ENCODE measurements at regions not wholly inside any gene's neighbourhood (a gene's known extent, or its start where the extent isn't known, plus 50 kb on each side); places are given as distances from the start of the nearest gene placed in this dataset.

- H3K9ac ChIP-seq (ENCODE audit: low read depth, low read length) = no peak overlapping the region
- TF ChIP-seq NFE2L2 (IDR thresholded peaks at IDR 0.05; ENCODE audit: low read depth, low read length) (no peak), USF2 (IDR thresholded peaks at IDR 0.05; ENCODE audit: low read depth, low read length) (no peak), RAD21 (IDR thresholded peaks at IDR 0.05; ENCODE audit: low read length) (no peak), ELK1 (IDR thresholded peaks at IDR 0.05; ENCODE audit: borderline replicate concordance, low read depth, low read length) (no peak), FOS (IDR thresholded peaks at IDR 0.05; ENCODE audit: low read depth, low read length) (no peak), MAFK (IDR thresholded peaks at IDR 0.05; ENCODE audit: low read depth, low read length) (no peak), MXI1 (IDR thresholded peaks at IDR 0.05; ENCODE audit: borderline replicate concordance, low read depth, low read length) (no peak), SMC3 (IDR thresholded peaks at IDR 0.05; ENCODE audit: low read depth, low read length) (no peak), CTCF (conservative IDR thresholded peaks at IDR 0.05; ENCODE audit: low read depth, low read length) (no peak), MAZ (IDR thresholded peaks at IDR 0.05; ENCODE audit: borderline replicate concordance, low read depth, low read length) (no peak), RFX5 (IDR thresholded peaks at IDR 0.05; ENCODE audit: low read depth, low read length) (no peak), CHD1 (IDR thresholded peaks at IDR 0.05; ENCODE audit: low read depth, low read length) (no peak), BHLHE40 (IDR thresholded peaks at IDR 0.05; ENCODE audit: low read depth, low read length) (no peak)
- H4K91ac ChIP-seq (ENCODE audit: insufficient read depth, low read depth, low read length) = no peak overlapping the region
- ChIA-PET POLR2A (ENCODE audit: unreplicated experiment) (no interaction called here), CTCF (no interaction called here)
- H2BK20ac ChIP-seq (ENCODE audit: low read depth, low read length) = no peak overlapping the region
- intact Hi-C loops (cut with micrococcal nuclease) (no loop called here), in situ Hi-C loops (cut with MboI; ENCODE audit: low sequenced_read_pairs) (no loop called here), dilution Hi-C loops (cut with HindIII; ENCODE audit: low sequenced_read_pairs, unreplicated experiment) (no loop called here)
- H2BK120ac ChIP-seq (ENCODE audit: low read depth, low read length) = no peak overlapping the region
- no peaks in the 10 kb centered on the region for H3K9me1 ChIP-seq (ENCODE audit: insufficient read depth, low read length)
- no peak overlapping the region for H2AFZ ChIP-seq (replicated peaks; ENCODE audit: low read length, poor library complexity)
- H3K4me1 ChIP-seq (ENCODE audit: control insufficient read depth, insufficient read depth, low read length) = no peaks in the 10 kb centered on the region
- H3K27me3 ChIP-seq (ENCODE audit: control insufficient read depth, insufficient read depth, low read length) = peaks cover 3% of the 10 kb centered on the region; the same call in 1 of the 2 replicates
- no peak overlapping the region for H3K4me2 ChIP-seq (ENCODE audit: low read depth, low read length)
- H3K4me3 ChIP-seq (ENCODE audit: insufficient read depth, low read depth, low read length) = no peak overlapping the region
- H2BK15ac ChIP-seq (ENCODE audit: low read depth, low read length) = no peak overlapping the region
- no peak overlapping the region for H3K27ac ChIP-seq (ENCODE audit: insufficient read depth, low read length)
- no peak overlapping the region for H2BK5ac ChIP-seq (ENCODE audit: low read depth, low read length, poor library complexity, severe bottlenecking)
- no peak overlapping the region for H3K14ac ChIP-seq (replicated peaks; ENCODE audit: low read depth, low read length)
- ATAC-seq (ENCODE audit: low read depth) (no peak), DNase-seq (no peak)
- H4K8ac ChIP-seq (ENCODE audit: low read depth in 2 of 2, low read length in 2 of 2) = no peak overlapping the region
- WGBS, 2 experiments (ENCODE audit: extremely low coverage in 2 of 2, insufficient read length in 1 of 2) = no CpG with 5 or more reads among the region's 5 CpGs
- no peak overlapping the region for H2AK5ac ChIP-seq (ENCODE audit: low read depth, low read length)
- peaks cover under 1% of the 10 kb centered on the region; the same call in 1 of the 2 replicates for H3K9me3 ChIP-seq (ENCODE audit: control insufficient read depth, insufficient read depth, low read length)
- no peak overlapping the region for H3K18ac ChIP-seq (ENCODE audit: low read depth, low read length)
- BruUV-seq (replicated peaks) = no TSS peak
- H2AK9ac ChIP-seq (replicated peaks; ENCODE audit: low read depth, low read length, poor library complexity) = no peak overlapping the region
- H3K56ac ChIP-seq (ENCODE audit: extremely low read depth, insufficient read depth, low read length) = no peak overlapping the region
- H3K4ac ChIP-seq (ENCODE audit: low read depth, low read length) = no peak overlapping the region
- H3K23ac ChIP-seq (ENCODE audit: low read depth, low read length) = no peak overlapping the region
- H4K5ac ChIP-seq (ENCODE audit: low read depth, low read length) = no peak overlapping the region
- H3K36me3 ChIP-seq (ENCODE audit: control insufficient read depth, insufficient read depth, low read length) = no peaks in the 10 kb centered on the region
- no peaks in the 10 kb centered on the region for H4K20me1 ChIP-seq (ENCODE audit: insufficient read depth, low read length)
- H3K79me1 ChIP-seq (ENCODE audit: low read depth in 1 of 2, low read length in 2 of 2) = no peaks in the 10 kb centered on the region
Observed at GRCh38 chr3:150203273-150203672, 204.8 kb upstream of the TSC22D2 start.

Data from IMR-90 (cell line).